MM.1S (cell line): ENCODE measurements at regions not wholly inside any gene's neighbourhood (a gene's known extent, or its start where the extent isn't known, plus 50 kb on each side); places are given as distances from the start of the nearest gene placed in this dataset.
A peak's percentile ranks its signal among the peaks of the same experiment; 100 is the strongest.

Experiments used
- DNase-seq: peaks from one replicate; pipeline ENCODE4 v3.0.0-alpha.2; 2015
- H2AFZ ChIP-seq: fragments of 300-600 bp; sonication (generic); 2 replicates; pipeline ENCODE4 v1.6.0; 2016; ENCODE audit warnings: antibody characterized with exemption, low read length
- H3F3A ChIP-seq: fragments of 300-600 bp; sonication (generic); 2 replicates; pipeline ENCODE4 v1.6.1; 2016; ENCODE audit warnings: mild to moderate bottlenecking, antibody characterized with exemption, low read length, moderate library complexity, mixed read lengths; ENCODE audit not compliant: insufficient read depth
- H3K27ac ChIP-seq: fragments of 300-600 bp; sonication (generic); 2 replicates; pipeline ENCODE4 v1.5.1; 2016; ENCODE audit warnings: mild to moderate bottlenecking, low read length
- H3K27me3 ChIP-seq: fragments of 300-600 bp; sonication (generic); replicated peaks from 2 replicates; pipeline ENCODE4 v1.6.0; 2016; ENCODE audit warnings: low read length; ENCODE audit not compliant: insufficient read depth
- H3K36me3 ChIP-seq: fragments of 300-600 bp; sonication (generic); replicated peaks from 2 replicates; pipeline ENCODE4 v1.6.1; 2016; ENCODE audit warnings: mild to moderate bottlenecking, low read length, mixed read lengths; ENCODE audit not compliant: insufficient read depth
- H3K4me1 ChIP-seq: fragments of 300-600 bp; sonication (generic); 2 replicates; pipeline ENCODE4 v1.6.1; 2016; ENCODE audit warnings: low read length, mixed read lengths
- H3K4me2 ChIP-seq: fragments of 300-600 bp; sonication (generic); 2 replicates; pipeline ENCODE4 v1.6.0; 2016; ENCODE audit warnings: low read depth, low read length
- H3K4me3 ChIP-seq: fragments of 300-600 bp; sonication (generic); 2 replicates; pipeline ENCODE4 v1.5.1; 2016; ENCODE audit warnings: low read length, mixed read lengths
- H3K79me2 ChIP-seq: fragments of 300-600 bp; sonication (generic); 2 replicates; pipeline ENCODE4 v1.6.1; 2016; ENCODE audit warnings: mixed run types, low read length, mixed read lengths
- H3K9ac ChIP-seq: fragments of 300-600 bp; sonication (generic); 2 replicates; pipeline ENCODE4 v1.6.1; 2016; ENCODE audit warnings: low read length, mixed read lengths
- H3K9me2 ChIP-seq: fragments of 300-600 bp; sonication (generic); replicated peaks from 2 replicates; pipeline ENCODE4 v1.6.1; 2016; ENCODE audit warnings: mild to moderate bottlenecking, low read length, mixed read lengths; ENCODE audit not compliant: insufficient read depth
- H3K9me3 ChIP-seq: fragments of 300-600 bp; sonication (generic); replicated peaks from 2 replicates; pipeline ENCODE4 v1.6.1; 2016; ENCODE audit warnings: mild to moderate bottlenecking, low read length, mixed read lengths; ENCODE audit not compliant: insufficient read depth
- H4K20me1 ChIP-seq: fragments of 300-600 bp; sonication (generic); 2 replicates; pipeline ENCODE4 v1.6.1; 2016; ENCODE audit warnings: mild to moderate bottlenecking, low read length, moderate library complexity, mixed read lengths; ENCODE audit not compliant: insufficient read depth
- EZH2 ChIP-seq: fragments of 300-600 bp; sonication (generic); optimal IDR thresholded peaks from 2 replicates; pipeline ENCODE3; 2017; ENCODE audit warnings: low read depth, mild to moderate bottlenecking, antibody characterized with exemption, low read length, mixed read lengths
- EZH2phosphoT487 ChIP-seq: fragments of 300-600 bp; sonication (generic); IDR thresholded peaks from 2 replicates; pipeline ENCODE4 v1.6.1; 2018; ENCODE audit warnings: antibody characterized with exemption, low read length
- TF ChIP-seq, protein P1 (sequence below): fragments of 300-600 bp; sonication (generic); IDR thresholded peaks from 2 replicates; pipeline ENCODE4 v1.5.1; 2016; ENCODE audit warnings: antibody characterized with exemption, low read length, mixed read lengths

DNA sequence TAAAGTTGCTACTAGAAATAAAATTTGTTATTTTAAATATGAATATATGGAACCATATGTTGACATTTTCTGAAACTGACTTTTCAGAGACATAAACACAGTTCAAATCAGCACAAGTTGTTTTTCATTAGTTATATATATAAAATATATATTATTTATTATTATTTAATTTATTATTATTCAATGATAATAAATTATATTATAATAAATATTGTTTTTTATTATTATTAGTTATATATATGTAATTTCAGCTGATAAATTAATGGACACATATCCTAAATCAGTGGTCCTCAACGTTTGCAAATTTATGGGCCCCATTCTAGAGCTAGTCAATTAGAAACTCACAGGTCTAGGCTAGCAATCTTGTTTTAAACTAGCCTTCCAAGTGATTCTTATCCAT lies 809.3 kb downstream of the C4orf33 start:
- Histone ChIP-seq H3K4me2 (no peak overlapping the region), H3K4me1 (0 out of 2 replicates have a peak, but pooled peaks cover 7% of the 10 kb centered on the region), H3K36me3 (no peaks in the 10 kb centered on the region), H3F3A (0 out of 2 replicates have a peak, but pooled peaks cover 5% of the 10 kb centered on the region), H2AFZ (no peak overlapping the region), H3K4me3 (no peak overlapping the region), H4K20me1 (no peaks in the 10 kb centered on the region), H3K9me2 (no peaks in the 10 kb centered on the region), H3K79me2 (no peaks in the 10 kb centered on the region), H3K27me3 (no peaks in the 10 kb centered on the region), H3K9me3 (no peaks in the 10 kb centered on the region), H3K9ac (no peak overlapping the region), H3K27ac (no peak overlapping the region)
- TF ChIP-seq EZH2phosphoT487: no peak
- no peak for DNase-seq

DNA sequence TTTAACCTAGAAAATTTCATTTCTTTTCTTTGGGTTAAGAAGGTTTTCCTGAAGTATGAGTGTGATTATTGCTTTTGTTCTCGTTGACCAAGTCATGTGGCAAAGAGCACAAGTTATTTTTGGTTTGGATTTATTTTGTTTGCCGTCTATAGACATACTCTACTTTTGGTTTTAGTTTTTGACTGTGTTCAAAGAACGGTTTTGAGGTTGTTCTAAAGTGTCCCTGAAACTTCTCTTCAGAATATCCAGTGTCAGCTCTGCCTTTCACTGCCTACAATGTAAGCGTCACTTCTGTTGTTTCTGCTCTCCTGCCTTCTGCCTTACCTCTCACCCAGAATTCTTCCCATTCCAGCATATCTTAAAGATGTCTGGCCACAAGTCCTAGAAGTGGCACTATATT lies 812.2 kb downstream of the C4orf33 start:
- Histone ChIP-seq H3K9me3 (no peaks in the 10 kb centered on the region), H3K4me3 (peak overlapping the region; percentile 1; the same call in 1 of the 2 replicates)
- DNase-seq: peak; percentile 63

DNA sequence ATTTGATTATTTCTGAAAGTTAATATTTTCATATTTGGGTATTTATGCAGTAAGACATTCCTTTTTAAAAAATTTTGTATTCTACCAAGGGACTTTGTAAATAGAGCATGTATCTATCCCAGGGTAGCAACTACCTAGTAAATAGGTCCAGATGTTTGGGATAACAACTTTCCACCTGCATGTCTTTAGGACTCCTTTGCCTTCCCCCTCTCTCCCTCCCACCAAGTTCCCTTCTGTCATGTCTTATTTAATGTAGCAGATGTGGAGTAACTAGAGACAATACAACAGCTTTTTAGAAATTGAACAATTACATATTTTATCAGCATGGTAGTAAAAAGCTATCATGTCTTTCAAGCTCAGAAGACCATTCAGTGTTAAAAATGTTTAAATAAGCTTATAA lies 821.0 kb downstream of the C4orf33 start:
- H3K4me1 ChIP-seq: no peaks in the 10 kb centered on the region
- no peaks in the 10 kb centered on the region for H3K79me2 ChIP-seq
- no peaks in the 10 kb centered on the region for H3K9me2 ChIP-seq
- TF ChIP-seq EZH2 (no peak), EZH2phosphoT487 (no peak)
- TF ChIP-seq, protein P1, sequence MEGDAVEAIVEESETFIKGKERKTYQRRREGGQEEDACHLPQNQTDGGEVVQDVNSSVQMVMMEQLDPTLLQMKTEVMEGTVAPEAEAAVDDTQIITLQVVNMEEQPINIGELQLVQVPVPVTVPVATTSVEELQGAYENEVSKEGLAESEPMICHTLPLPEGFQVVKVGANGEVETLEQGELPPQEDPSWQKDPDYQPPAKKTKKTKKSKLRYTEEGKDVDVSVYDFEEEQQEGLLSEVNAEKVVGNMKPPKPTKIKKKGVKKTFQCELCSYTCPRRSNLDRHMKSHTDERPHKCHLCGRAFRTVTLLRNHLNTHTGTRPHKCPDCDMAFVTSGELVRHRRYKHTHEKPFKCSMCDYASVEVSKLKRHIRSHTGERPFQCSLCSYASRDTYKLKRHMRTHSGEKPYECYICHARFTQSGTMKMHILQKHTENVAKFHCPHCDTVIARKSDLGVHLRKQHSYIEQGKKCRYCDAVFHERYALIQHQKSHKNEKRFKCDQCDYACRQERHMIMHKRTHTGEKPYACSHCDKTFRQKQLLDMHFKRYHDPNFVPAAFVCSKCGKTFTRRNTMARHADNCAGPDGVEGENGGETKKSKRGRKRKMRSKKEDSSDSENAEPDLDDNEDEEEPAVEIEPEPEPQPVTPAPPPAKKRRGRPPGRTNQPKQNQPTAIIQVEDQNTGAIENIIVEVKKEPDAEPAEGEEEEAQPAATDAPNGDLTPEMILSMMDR: no peak
- no peak overlapping the region for H3K4me2 ChIP-seq
- no peak overlapping the region for H3K9ac ChIP-seq
- H3K27ac ChIP-seq: no peak overlapping the region
- DNase-seq: no peak
- H4K20me1 ChIP-seq: no peaks in the 10 kb centered on the region
- H3K9me3 ChIP-seq: no peaks in the 10 kb centered on the region
- no peak overlapping the region for H3K4me3 ChIP-seq
- H3K27me3 ChIP-seq: no peaks in the 10 kb centered on the region
- no peak overlapping the region for H2AFZ ChIP-seq
- H3F3A ChIP-seq: no peaks in the 10 kb centered on the region
- H3K36me3 ChIP-seq: no peaks in the 10 kb centered on the region

More for the DNA sequence above, 812.2 kb downstream of the C4orf33 start:
- Histone ChIP-seq H3K36me3 (no peaks in the 10 kb centered on the region), H3K4me2 (peak overlapping the region; percentile 28), H3K79me2 (no peaks in the 10 kb centered on the region), H3K27me3 (no peaks in the 10 kb centered on the region), H4K20me1 (no peaks in the 10 kb centered on the region), H3K27ac (peak overlapping the region; percentile 41; the same call in 1 of the 2 replicates), H3K9me2 (no peaks in the 10 kb centered on the region), H3F3A (0 out of 2 replicates have a peak, but pooled peaks cover 5% of the 10 kb centered on the region), H3K9ac (no peak overlapping the region), H2AFZ (no peak overlapping the region), H3K4me1 (0 out of 2 replicates have a peak, but pooled peaks cover 7% of the 10 kb centered on the region)
- TF ChIP-seq EZH2phosphoT487 (no peak), EZH2 (no peak)
- TF ChIP-seq, protein P1: no peak

DNA sequence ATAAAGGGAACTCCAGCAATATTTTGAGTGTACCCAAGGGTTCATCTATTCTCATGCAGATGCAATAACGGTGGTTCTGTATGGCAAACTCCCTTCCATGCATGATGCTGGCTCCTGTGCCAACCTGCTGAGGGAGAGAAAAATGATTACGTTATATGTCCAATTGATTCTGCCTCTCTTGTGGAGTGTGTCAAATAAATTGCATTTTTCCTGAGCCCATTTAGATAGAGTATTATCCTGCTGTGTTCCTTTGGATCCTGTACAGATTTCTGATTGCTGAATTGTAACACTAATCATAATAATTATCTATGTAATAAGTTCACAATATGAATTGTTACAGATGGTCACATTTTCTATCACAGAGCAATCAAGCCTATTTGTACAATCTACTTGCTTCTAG lies 821.7 kb downstream of the C4orf33 start:
- no peak for DNase-seq
- no peaks in the 10 kb centered on the region for H3K9me3 ChIP-seq
- H3K9ac ChIP-seq: no peak overlapping the region
- no peaks in the 10 kb centered on the region for H3K27me3 ChIP-seq
- no peaks in the 10 kb centered on the region for H3K4me1 ChIP-seq
- H3K79me2 ChIP-seq: no peaks in the 10 kb centered on the region
- no peak overlapping the region for H3K27ac ChIP-seq
- TF ChIP-seq EZH2phosphoT487: no peak
- TF ChIP-seq EZH2: no peak
- TF ChIP-seq, protein P1: no peak
- H3K36me3 ChIP-seq: no peaks in the 10 kb centered on the region
- H3F3A ChIP-seq: no peaks in the 10 kb centered on the region
- no peak overlapping the region for H3K4me3 ChIP-seq
- no peak overlapping the region for H3K4me2 ChIP-seq
- H2AFZ ChIP-seq: no peak overlapping the region
- H3K9me2 ChIP-seq: no peaks in the 10 kb centered on the region
- no peaks in the 10 kb centered on the region for H4K20me1 ChIP-seq
